ENCODE measurements at regions not wholly inside any gene's neighbourhood (a gene's known extent, or its start where the extent isn't known, plus 50 kb on each side); places are given as distances from the start of the nearest gene placed in this dataset.
"Not testable (repeated sequence)": the region's sequence is repeated elsewhere in the genome, so short reads cannot be mapped to it uniquely, and the experiment has no call there.

- no peak for DNase-seq
These were observed 501.7 kb downstream of the STK39 start for GRCh38 chr2:167745667-167746066.

- DNase-seq, result not testable (repeated sequence)
These were observed 507.5 kb downstream of the STK39 start for GRCh38 chr2:167739921-167740320.

GRCh38 chr2:167733747-167734146 is 513.6 kb downstream of the STK39 start:
- DNase-seq, result no peak

- DNase-seq, result no peak
These were observed 515.1 kb downstream of the STK39 start for GRCh38 chr2:167732326-167732725.

GRCh38 chr2:167729911-167730310 is 517.5 kb downstream of the STK39 start:
- DNase-seq, result no peak

- DNase-seq, result no peak
These were observed 520.6 kb downstream of the STK39 start for GRCh38 chr2:167726788-167727187.

- no peak for DNase-seq
These were observed 525.8 kb downstream of the STK39 start for GRCh38 chr2:167721593-167721992.

GRCh38 chr2:167719410-167719809 is 528.0 kb downstream of the STK39 start:
- DNase-seq, result no peak

GRCh38 chr2:167718560-167718959 is 528.8 kb downstream of the STK39 start:
- no peak for DNase-seq

GRCh38 chr2:167715932-167716331 is 531.5 kb downstream of the STK39 start:
- DNase-seq, result no peak

- DNase-seq, result not testable (repeated sequence)
These were observed 531.9 kb downstream of the STK39 start for GRCh38 chr2:167715498-167715897.

GRCh38 chr2:167712275-167712674 is 535.1 kb downstream of the STK39 start:
- no peak for DNase-seq

GRCh38 chr2:167708998-167709397 is 538.4 kb downstream of the STK39 start:
- no peak for DNase-seq

GRCh38 chr2:167706800-167707199 is 540.6 kb downstream of the STK39 start:
- DNase-seq, result no peak

- no peak for DNase-seq
These were observed 544.0 kb downstream of the STK39 start for GRCh38 chr2:167703441-167703840.

GRCh38 chr2:167702227-167702626 is 545.2 kb downstream of the STK39 start:
- no peak for DNase-seq

GRCh38 chr2:167701651-167702050 is 545.7 kb downstream of the STK39 start:
- no peak for DNase-seq

- no peak for DNase-seq
These were observed 549.4 kb downstream of the STK39 start for GRCh38 chr2:167697948-167698347.

- no peak for DNase-seq
These were observed 550.2 kb downstream of the STK39 start for GRCh38 chr2:167697194-167697593.

GRCh38 chr2:167692936-167693335 is 554.5 kb downstream of the STK39 start:
- no peak for DNase-seq

- DNase-seq, result no peak
These were observed 555.2 kb downstream of the STK39 start for GRCh38 chr2:167692191-167692590.

GRCh38 chr2:167689444-167689843 is 558.0 kb downstream of the STK39 start:
- DNase-seq, result no peak

GRCh38 chr2:167686691-167687090 is 560.7 kb downstream of the STK39 start:
- DNase-seq, result no peak

GRCh38 chr2:167681234-167682015 is 566.0 kb downstream of the STK39 start:
- no peak for DNase-seq

GRCh38 chr2:167678158-167678557 is 569.2 kb downstream of the STK39 start:
- no peak for DNase-seq

Measured in stimulated activated CD8-positive, alpha-beta memory T cell treated with anti-CD3 and anti-CD28 coated beads, Interleukin-4, amount 100 ng/mL, for 48 hours (primary cell).